Prostate gland (tissue), 2 donors: ENCODE measurements at regions not wholly inside any gene's neighbourhood (a gene's known extent, or its start where the extent isn't known, plus 50 kb on each side); places are given as distances from the start of the nearest gene placed in this dataset.

Experiments
- CTCF ChIP-seq, 4 experiments: fragments of 200-600 bp in 2 of 4; fragments of 450-650 bp in 2 of 4; sonication (generic) in 2 of 4; IDR thresholded peaks; 1 replicate in 3 of 4; 2 replicates in 1 of 4; pipeline ENCODE4 v1.5.1; 2016 to 2019; ENCODE audit warnings: antibody characterized with exemption in 4 of 4, mild to moderate bottlenecking in 2 of 4, moderate library complexity in 2 of 4
- POLR2A ChIP-seq: fragments of 450-650 bp; IDR thresholded peaks from one replicate; pipeline ENCODE4 v1.6.1; 2016; ENCODE audit warnings: antibody characterized with exemption, mild to moderate bottlenecking
- POLR2AphosphoS5 ChIP-seq: sonication (generic); formaldehyde crosslinking; IDR thresholded peaks from one replicate; pipeline ENCODE4 v1.6.1; 2017; ENCODE audit warnings: antibody characterized with exemption

- no peak for TF ChIP-seq POLR2AphosphoS5
- no peak for TF ChIP-seq CTCF (IDR thresholded peaks at IDR 0.05)
- TF ChIP-seq POLR2A = no peak
Measured at GRCh38 chr10:110434489-110435096, 63.1 kb upstream of the DUSP5 start.
